HG02759 (cell line): ENCODE measurements at regions not wholly inside any gene's neighbourhood (a gene's known extent, or its start where the extent isn't known, plus 50 kb on each side); places are given as distances from the start of the nearest gene placed in this dataset.

ENCODE experiments used
- ATAC-seq: cut with Tn5 transposase; IDR thresholded peaks from one replicate; pipeline ENCODE4 v1.9.1; 2021; ENCODE audit warnings: mild to moderate bottlenecking, moderate library complexity; ENCODE audit not compliant: unreplicated experiment

DNA sequence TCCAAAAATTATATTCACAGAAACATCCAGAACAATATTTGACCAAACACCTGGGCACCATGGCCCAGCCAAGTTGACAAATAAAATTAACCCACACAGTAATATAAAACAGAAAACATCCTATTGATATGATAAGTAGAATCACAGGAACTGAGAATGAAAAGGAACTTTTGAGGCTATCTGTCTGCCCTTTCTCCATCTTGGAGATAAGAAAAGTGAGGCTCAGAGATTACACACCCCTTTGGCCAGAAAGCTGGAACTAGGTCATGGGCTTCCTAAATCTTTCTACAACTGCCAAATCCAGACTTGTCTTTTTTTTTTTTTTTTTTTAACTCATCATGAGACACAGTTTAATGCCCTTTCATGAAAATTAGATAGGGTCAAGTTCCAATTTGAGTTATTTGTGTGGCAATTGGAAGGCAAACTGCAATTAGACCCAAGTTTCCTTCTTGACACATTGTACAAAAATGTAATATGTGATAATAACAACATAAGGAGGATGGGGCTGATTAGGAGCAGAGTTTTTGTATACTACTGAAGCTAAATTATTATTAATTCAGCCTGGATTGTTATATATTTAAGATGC lies 137.2 kb downstream of the RPL22L1 start:
- ATAC-seq = no peak

DNA sequence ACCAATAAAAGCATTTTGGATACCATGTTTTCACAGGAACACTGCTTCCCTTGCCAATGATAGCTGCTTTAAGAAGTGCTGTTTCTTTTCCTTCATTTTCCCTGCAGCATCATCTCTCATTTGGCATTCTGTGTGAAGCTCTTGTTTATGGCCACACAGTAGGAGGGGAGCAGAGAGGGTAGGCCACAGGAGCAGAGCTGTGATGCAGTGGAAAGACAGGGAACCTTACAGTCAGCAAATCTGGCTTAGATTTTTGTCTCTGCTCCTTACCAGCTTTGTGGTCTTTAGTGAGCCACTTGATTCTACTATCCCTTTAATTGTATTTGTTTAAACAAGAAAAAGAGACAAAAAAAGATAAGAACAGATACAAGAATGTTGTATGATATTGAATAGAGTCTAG lies 138.7 kb downstream of the RPL22L1 start:
- ATAC-seq = no peak

GRCh38 chr3:170730071-170730812 lies 139.8 kb downstream of the RPL22L1 start:
- no peak for ATAC-seq

GRCh38 chr3:170728181-170728580 lies 141.8 kb downstream of the RPL22L1 start:
- no peak for ATAC-seq

DNA sequence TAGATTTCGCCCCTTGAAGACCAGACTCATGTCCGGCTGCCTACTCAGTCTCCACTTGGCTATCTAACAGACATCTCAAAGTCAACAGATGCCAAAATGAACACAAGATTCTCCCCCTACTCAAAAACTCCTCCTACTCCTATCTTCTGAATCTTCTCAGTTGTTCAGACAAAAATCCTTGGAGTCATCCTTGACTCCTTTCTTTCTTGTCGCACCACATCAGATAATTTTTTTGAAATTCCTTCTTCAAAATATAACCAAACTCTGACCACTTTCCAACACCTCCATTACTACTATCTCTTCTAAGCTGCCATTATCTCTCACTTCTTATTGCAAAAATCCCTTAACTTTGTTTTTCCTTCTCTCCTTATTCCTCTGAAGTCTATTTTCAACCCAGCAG lies 141.9 kb upstream of the SLC7A14 start:
- no peak for ATAC-seq

DNA sequence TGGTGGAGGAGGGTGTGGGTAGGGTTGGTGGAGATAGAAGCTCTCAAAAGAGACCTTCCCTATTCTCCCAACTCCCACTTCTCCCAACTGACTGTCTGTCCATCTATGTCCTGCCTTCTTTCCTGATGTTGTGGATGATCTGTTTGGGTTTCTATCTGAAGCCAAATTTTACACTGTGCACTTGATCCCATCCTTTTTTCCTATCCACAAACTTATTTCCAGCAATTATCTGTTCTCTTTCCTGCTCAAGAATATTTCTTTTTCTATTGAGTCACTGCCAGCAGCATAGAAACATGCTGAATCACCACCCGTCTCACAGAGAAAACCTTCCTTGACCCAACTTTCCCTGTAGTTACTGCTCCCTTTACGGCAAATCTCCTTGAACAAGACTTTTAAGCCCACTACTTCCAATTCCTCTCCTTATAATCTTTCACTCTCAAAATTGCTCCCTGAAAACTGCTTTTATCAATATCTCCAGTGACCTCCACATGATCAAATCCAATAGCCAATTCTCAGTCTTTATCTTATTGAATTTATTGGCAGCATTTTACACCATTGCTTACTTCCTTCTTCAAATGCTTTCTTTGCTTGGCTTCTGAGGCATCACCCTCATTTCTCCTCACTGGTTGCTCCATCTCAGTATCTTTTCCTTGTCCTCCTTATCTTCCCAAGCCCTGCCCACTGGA lies 141.2 kb upstream of the SLC7A14 start:
- no peak for ATAC-seq

GRCh38 chr3:170725285-170725731 lies 139.4 kb upstream of the SLC7A14 start:
- ATAC-seq = no peak

DNA sequence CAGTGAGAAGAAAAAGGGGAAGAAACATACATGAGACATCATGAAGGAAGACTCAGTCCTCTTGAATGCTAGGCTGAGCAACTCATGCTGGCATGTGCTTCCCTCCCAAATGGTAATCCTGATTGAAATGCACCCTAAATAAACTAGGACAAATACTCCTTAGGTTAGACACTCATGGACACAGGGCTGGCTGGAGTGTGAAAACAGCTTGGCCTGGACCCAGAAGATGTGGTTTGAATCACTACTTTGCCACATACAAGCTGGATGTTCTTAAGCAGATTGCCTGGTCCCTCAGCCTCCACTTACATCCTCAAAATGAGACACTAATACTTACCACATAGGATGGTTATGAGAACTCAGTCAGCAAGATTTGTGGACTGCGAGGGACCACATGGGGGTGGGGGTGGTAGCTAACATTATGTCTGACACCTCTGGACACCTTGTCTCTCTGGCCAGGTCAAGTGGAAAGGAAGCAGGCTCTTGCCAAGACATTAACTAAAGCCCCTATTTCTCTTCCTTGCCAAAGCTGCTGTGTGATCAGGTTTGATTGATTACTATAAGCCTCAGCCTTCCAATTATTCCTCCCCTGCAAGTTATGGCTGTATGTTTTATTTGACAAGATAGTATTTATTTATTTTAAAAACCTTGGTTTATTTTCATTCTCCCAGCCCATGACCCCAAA lies 138.9 kb upstream of the SLC7A14 start:
- ATAC-seq = no peak

DNA sequence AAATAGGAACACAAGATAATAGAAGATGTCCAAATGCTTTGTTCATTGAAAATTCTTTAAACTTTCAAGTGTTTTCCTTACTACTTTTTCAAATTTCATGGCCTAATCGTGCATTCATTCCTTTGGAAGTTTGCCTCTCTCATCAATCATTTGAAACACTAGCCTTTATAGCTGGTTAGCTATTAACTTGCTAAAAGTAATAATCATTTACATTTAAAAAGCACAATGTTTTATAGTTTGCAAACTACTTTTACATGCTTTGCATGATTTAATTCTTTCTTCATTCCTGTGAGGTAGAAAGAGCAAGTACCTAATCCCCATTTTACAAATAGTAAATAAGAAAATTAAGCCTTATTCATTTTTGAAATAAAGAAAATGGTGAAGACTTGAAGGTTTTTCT lies 137.4 kb upstream of the SLC7A14 start:
- no peak for ATAC-seq

DNA sequence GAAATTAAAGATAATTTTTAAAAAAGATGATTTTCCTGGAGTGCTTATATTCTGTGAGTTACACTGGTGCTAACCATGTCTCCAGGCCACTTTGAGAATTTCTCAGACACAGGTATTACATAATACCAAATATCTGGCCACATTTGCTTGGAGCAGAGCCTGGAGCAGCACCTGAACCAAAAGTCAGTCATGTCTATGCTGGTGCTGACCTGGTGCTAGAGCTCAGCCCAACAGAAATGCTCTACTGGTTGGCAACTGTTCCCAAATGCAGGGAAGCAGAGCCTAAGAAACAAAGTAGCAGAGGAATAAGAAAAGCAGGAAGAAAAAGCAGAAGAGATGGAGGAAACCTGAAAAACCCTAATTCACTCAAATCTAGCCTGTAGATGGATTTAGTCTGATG lies 135.7 kb upstream of the SLC7A14 start:
- no peak for ATAC-seq

DNA sequence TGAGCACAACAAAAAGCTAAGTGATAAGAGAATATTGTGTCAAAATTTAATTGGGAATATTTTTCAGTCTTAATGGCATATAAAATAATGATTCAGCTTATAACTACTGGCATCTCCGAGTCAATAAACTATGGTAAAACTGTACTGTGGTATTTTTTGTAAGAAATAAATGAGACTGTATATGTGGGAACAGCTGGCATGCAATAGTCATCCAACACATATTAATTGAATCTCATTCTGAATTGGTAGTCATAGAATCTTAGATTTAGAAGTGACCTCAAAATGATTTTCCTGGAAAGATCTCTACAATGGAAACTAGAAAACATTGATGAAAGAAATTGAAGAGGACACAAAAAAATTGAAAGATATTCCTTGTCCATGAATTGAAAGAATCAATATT lies 133.4 kb upstream of the SLC7A14 start:
- no peak for ATAC-seq

DNA sequence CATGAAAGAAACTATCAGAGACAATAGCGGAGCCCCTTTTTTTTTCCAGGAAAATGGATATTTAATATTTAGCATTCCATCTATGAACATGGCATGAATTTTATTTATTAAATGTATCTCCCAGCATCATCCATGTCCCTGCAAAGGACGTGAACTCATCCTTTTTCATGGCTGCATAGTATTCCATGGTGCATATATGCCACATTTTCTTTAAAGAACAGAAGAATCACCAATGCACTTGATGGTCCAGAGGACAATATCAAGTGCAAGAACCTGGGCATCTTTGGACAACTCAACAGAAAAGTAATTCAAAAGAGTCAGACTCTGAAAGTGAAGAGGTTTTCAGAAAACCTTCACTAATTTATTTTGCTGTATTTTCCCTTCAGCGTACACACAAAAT lies 133.0 kb upstream of the SLC7A14 start:
- ATAC-seq = no peak

DNA sequence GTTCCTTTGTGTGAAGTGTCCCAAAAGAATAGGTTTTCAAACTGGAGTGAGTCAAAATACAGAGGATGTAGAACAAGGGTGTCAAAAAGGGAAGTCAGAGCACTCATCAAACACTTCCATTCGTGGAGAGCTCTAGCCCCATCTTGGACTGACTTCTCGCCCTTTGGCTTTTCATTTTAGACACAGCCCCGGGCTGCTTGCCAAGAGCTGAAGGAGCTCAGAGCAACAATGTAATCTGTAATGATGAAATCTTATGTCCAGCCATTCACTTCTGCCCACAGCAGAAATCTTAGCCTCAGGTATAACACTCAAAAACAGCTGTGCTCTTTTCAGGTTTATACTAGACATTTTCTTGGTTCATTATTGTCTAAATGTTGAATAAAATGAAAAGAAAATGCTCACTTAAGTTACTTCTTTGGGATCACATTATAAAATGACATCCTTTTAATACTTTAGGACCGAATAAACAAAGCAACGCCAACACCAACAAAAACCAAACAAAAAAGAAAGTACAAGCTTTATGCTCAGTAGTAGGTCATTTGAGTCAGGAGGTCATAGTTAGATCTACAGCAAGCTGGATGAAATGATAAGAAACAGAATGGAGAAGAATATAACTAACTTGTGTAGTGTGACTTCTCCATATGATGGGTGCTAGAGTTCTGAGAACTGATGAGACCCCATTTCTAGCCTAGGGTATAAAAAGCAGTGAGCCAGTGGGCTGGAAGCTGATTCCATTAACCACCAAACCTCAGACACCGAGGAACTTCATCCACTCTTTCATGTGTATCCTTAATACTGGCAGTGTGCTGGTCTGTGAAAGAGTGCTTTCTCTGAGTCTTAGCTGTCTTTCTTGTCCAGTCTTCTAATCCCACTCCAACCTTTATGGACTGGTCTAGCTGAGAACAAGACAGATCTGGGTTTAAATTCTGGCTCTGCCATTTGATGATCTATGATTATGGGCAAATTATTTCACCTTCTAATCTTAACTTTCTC lies 131.8 kb upstream of the SLC7A14 start:
- no peak for ATAC-seq

- ATAC-seq = no peak
Observed at GRCh38 chr3:170716172-170716805, 130.4 kb upstream of the SLC7A14 start.

DNA sequence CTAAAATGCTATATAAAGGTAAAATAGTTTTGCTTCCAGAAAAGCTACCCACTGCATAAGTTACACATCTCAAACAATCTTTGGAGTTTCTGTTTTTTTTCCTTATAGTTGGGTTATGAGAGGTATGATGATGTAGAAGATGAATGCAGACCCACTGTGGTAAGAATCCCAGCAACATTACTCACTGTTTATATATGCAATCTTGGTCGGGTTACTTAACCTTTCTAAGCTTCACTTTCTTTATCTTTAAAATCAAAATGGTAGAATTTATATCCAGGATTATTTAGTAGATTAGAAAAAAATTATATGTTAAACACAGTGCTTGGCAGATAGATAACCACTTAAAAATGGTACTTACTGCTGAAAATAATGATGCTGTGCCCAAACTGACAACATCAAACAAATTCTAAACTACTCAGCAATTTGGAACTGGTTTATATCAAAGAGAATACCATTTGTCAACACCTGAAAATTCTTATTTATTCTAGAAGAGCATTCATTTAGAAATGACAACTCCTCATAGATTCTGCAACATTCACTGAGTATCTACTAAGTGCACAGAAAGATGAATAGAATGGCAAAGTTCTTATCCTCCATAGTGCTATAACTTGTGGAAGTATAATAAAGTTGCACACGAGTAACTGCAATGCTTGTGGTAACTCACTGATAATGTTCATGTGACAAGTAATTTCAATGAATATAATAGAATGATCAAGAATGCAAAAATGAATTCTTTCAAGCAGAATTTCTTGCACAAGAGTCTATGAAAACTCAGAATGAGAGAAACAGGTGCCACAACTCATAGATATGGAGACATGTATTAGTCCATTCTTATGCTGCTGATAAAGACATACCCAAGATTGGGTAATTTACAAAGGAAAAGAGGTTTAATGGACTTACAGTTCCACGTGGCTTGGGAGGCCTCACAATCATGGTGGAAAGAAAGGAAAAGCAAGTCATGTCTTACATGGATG lies 129.0 kb upstream of the SLC7A14 start:
- ATAC-seq = no peak

- no peak for ATAC-seq
Observed at GRCh38 chr3:170714122-170714521, 128.2 kb upstream of the SLC7A14 start.

- no peak for ATAC-seq
Observed at GRCh38 chr3:170713653-170714052, 127.8 kb upstream of the SLC7A14 start.

- ATAC-seq = no peak
Observed at GRCh38 chr3:170712798-170713197, 126.9 kb upstream of the SLC7A14 start.

GRCh38 chr3:170712336-170712735 lies 126.5 kb upstream of the SLC7A14 start:
- no peak for ATAC-seq
